D721Med (cell line): ENCODE measurements at regions not wholly inside any gene's neighbourhood (a gene's known extent, or its start where the extent isn't known, plus 50 kb on each side); places are given as distances from the start of the nearest gene placed in this dataset.

Experiments used
- DNase-seq: peaks from one replicate; pipeline ENCODE4 v3.0.0; 2011; ENCODE audit warnings: low spot score; ENCODE audit not compliant: insufficient read length
- FAIRE-seq: peaks from 2 replicates; lab custom pipeline; 2011; peaks lifted over from hg19 to GRCh38; lab: Jason Lieb, UNC
- CTCF ChIP-seq: IDR thresholded peaks from 2 replicates; pipeline ENCODE4 v1.5.1; 2012; ENCODE audit warnings: mild to moderate bottlenecking, control low read depth; ENCODE audit not compliant: insufficient read depth; ENCODE audit errors: missing control alignments

GRCh38 chr4:123709336-123709735 lies 312.7 kb downstream of the SPRY1 start:
- no peak for TF ChIP-seq CTCF
- DNase-seq (no peak), FAIRE-seq (no peak)

- no peak for TF ChIP-seq CTCF
- FAIRE-seq, result no peak
- DNase-seq, result no peak
Observed at GRCh38 chr4:123731035-123731434, 334.4 kb downstream of the SPRY1 start.

- DNase-seq (no peak), FAIRE-seq (no peak)
- no peak for TF ChIP-seq CTCF
Observed at GRCh38 chr4:123737156-123737555, 340.6 kb downstream of the SPRY1 start.

- DNase-seq (no peak), FAIRE-seq (no peak)
- TF ChIP-seq CTCF, result no peak
Observed at GRCh38 chr4:123739806-123740205, 343.2 kb downstream of the SPRY1 start.

- DNase-seq (no peak), FAIRE-seq (no peak)
- no peak for TF ChIP-seq CTCF
Observed at GRCh38 chr4:123740236-123740635, 343.6 kb downstream of the SPRY1 start.

GRCh38 chr4:123741906-123742305 lies 345.3 kb downstream of the SPRY1 start:
- TF ChIP-seq CTCF, result no peak
- no peak for DNase-seq
- no peak for FAIRE-seq

GRCh38 chr4:123743848-123744247 lies 347.3 kb downstream of the SPRY1 start:
- FAIRE-seq (no peak), DNase-seq (no peak)
- TF ChIP-seq CTCF, result no peak
